HCT116 (cell line): ENCODE measurements at regions not wholly inside any gene's neighbourhood (a gene's known extent, or its start where the extent isn't known, plus 50 kb on each side); places are given as distances from the start of the nearest gene placed in this dataset.

Experiments used
- CBX3 ChIP-seq: IDR thresholded peaks from 2 replicates; pipeline ENCODE4 v1.6.1; 2012; ENCODE audit warnings: low read depth
- CEBPB ChIP-seq: IDR thresholded peaks from 2 replicates; pipeline ENCODE4 v1.6.1; 2012; ENCODE audit warnings: low read depth
- CTCF ChIP-seq, 3 experiments: fragments of 200-600 bp in 1 of 3; sonication (generic) in 1 of 3; IDR thresholded peaks in 2 of 3; conservative IDR thresholded peaks in 1 of 3; 2 replicates each; pipeline ENCODE4 v1.5.1; 2012 to 2017; ENCODE audit warnings: low read depth in 2 of 3, low read length in 2 of 3, antibody characterized with exemption in 1 of 3, borderline replicate concordance in 1 of 3, control low read depth in 1 of 3, mild to moderate bottlenecking in 1 of 3, mixed read lengths in 1 of 3, mixed run types in 1 of 3, moderate library complexity in 1 of 3; ENCODE audit not compliant: insufficient read depth in 1 of 3
- EZH2 ChIP-seq: fragments of 200-600 bp; sonication (generic); IDR thresholded peaks from 2 replicates; pipeline ENCODE4 v1.6.1; 2017; ENCODE audit warnings: antibody characterized with exemption, mixed run types
- EZH2phosphoT487 ChIP-seq: fragments of 200-600 bp; IDR thresholded peaks from 2 replicates; pipeline ENCODE4 v1.6.1; 2018; ENCODE audit warnings: antibody characterized with exemption, borderline replicate concordance
- POLR2A ChIP-seq: IDR thresholded peaks from 2 replicates; pipeline ENCODE4 v1.7.0; 2011; ENCODE audit warnings: borderline replicate concordance; ENCODE audit not compliant: insufficient read depth, insufficient read length; ENCODE audit errors: extremely low read depth
- POLR2AphosphoS5 ChIP-seq: IDR thresholded peaks from 2 replicates; pipeline ENCODE4 v1.6.1; 2011; ENCODE audit warnings: mild to moderate bottlenecking, low read depth, low read length, moderate library complexity
- ZNF274 ChIP-seq: fragments of 200-500 bp; sonication (Bioruptor generic); IDR thresholded peaks from 2 replicates; pipeline ENCODE4 v1.6.1; 2014; ENCODE audit warnings: mild to moderate bottlenecking, low read depth, low read length, inconsistent platforms
- TF ChIP-seq, protein P1 (sequence below): IDR thresholded peaks from 2 replicates; pipeline ENCODE4 v1.6.1; 2012

- TF ChIP-seq POLR2A (no peak), CTCF (IDR thresholded peaks at IDR 0.05 in 2 of 3, conservative IDR thresholded peaks at IDR 0.05 in 1 of 3; ENCODE audit: borderline replicate concordance in 1 of 3, insufficient read depth in 1 of 3, low read depth in 2 of 3, low read length in 2 of 3) (no peak), POLR2AphosphoS5 (no peak), CBX3 (no peak), EZH2 (no peak), EZH2phosphoT487 (no peak), ZNF274 (no peak), CEBPB (no peak)
- TF ChIP-seq, protein P1, sequence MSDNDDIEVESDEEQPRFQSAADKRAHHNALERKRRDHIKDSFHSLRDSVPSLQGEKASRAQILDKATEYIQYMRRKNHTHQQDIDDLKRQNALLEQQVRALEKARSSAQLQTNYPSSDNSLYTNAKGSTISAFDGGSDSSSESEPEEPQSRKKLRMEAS: no peak
Observed at GRCh38 chr7:125526958-125527357, 597.3 kb upstream of the POT1 start.
